Body of pancreas (tissue), 4 donors: ENCODE measurements at regions not wholly inside any gene's neighbourhood (a gene's known extent, or its start where the extent isn't known, plus 50 kb on each side); places are given as distances from the start of the nearest gene placed in this dataset.

ENCODE experiments used
- ATAC-seq: fragments of 150-250 bp; one replicate; pipeline ENCODE4 v1.9.1; 2016
- DNase-seq, 4 donors: peaks; one replicate each; pipeline ENCODE4 v3.0.0-alpha.2; 2019
- H3K27ac ChIP-seq, 4 donors: fragments of 200-600 bp; sonication (generic); 1 replicate in 3 of 4; 2 replicates in 1 of 4; pipeline versions ENCODE4 v1.5.1 to v1.6.1; 2016 to 2019; ENCODE audit warnings: mild to moderate bottlenecking in 1 of 4, mixed read lengths in 1 of 4, moderate library complexity in 1 of 4
- H3K27me3 ChIP-seq, 2 donors: fragments of 200-600 bp; sonication (generic); one replicate each; pipeline ENCODE4 v1.6.0; 2016; ENCODE audit warnings: mild to moderate bottlenecking in 1 of 2
- H3K36me3 ChIP-seq, 2 donors: fragments of 200-600 bp; sonication (generic); replicated peaks in 1 of 2; 2 replicates each; pipeline ENCODE4 v1.5.1; 2016; ENCODE audit warnings: low read depth in 2 of 2; ENCODE audit not compliant: insufficient read depth in 1 of 2
- H3K4me1 ChIP-seq: fragments of 200-600 bp; sonication (generic); one replicate; pipeline ENCODE4 v1.6.0; 2016
- H3K4me3 ChIP-seq, 2 donors: fragments of 200-600 bp; sonication (generic); 1 replicate in 1 of 2; 2 replicates in 1 of 2; pipeline ENCODE4 v1.5.1; 2016 to 2019
- H3K9me3 ChIP-seq, 3 donors: fragments of 200-600 bp; sonication (generic); 1 replicate in 2 of 3; 2 replicates in 1 of 3; pipeline ENCODE4 v1.5.1; 2016
- CTCF ChIP-seq, 7 experiments: fragments of 450-650 bp in 4 of 7; fragments of 200-600 bp in 3 of 7; sonication (generic) in 3 of 7; IDR thresholded peaks; one replicate each; pipeline ENCODE4 v1.5.1; 2016 to 2019; ENCODE audit warnings: antibody characterized with exemption in 7 of 7
- POLR2A ChIP-seq, 3 donors: fragments of 450-650 bp; IDR thresholded peaks; one replicate each; pipeline ENCODE4 v1.6.1; 2016; ENCODE audit warnings: antibody characterized with exemption in 3 of 3, mild to moderate bottlenecking in 2 of 3
- WGBS, 2 donors: methylation state at CpG; one replicate each; pipeline ENCODE4 v1.1.5; 2017; 5-methylcytosine and 5-hydroxymethylcytosine counted together
- intact Hi-C: fragments of 100-400 bp; cut with DNase I; formaldehyde crosslinking; loops from one replicate; pipeline ENCODE4 v1.15.1; 2023

DNA sequence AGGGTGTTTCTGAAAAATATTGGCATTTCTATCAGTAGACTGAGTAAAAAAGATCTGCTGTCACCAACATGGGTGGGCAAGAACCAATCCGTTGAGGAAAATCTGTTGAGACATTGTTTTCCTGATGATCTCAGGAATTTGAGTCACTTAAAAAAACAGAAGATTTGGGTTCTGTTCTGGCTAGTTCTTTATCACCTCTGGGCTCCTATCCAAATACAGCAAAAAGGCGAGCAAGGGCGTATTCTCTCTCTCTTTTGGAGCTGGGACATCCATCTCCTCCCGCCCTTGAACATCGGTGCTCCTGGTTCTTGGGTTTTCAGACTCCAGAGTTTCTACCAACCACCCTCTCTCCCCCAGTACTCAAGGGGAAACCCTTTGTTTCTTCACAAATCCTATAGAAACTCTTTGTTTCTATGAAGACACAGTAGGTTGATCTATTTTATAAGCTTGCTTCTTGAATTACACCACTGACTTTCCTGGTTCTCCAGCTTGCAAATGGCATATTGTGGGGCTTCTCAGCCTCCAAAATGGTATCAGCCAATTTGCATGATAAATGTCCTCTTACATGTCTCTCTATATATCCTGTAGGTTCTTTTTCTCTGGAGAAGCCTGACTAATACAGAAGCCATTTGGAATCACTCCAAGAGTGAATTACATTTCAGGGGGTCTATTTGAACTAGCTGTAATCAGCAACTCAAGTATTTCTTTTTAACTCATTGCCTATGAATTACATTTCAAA, 263.9 kb upstream of the TMTC1 start:
- no peak for ATAC-seq
- DNase-seq, result no peak
- intact Hi-C loops, result no loop called here
- no peaks in the 10 kb centered on the region for H3K27me3 ChIP-seq
- TF ChIP-seq CTCF (IDR thresholded peaks at IDR 0.05) (no peak), POLR2A (IDR thresholded peaks at IDR 0.05) (no peak)
- 60 to 63% methylated on average over 5 of the region's 5 CpGs for WGBS, 2 donors
- no peak overlapping the region for H3K27ac ChIP-seq
- no peaks in the 10 kb centered on the region for H3K9me3 ChIP-seq
- no peaks in the 10 kb centered on the region for H3K36me3 ChIP-seq
- no peaks in the 10 kb centered on the region for H3K4me1 ChIP-seq
- no peak overlapping the region for H3K4me3 ChIP-seq

DNA sequence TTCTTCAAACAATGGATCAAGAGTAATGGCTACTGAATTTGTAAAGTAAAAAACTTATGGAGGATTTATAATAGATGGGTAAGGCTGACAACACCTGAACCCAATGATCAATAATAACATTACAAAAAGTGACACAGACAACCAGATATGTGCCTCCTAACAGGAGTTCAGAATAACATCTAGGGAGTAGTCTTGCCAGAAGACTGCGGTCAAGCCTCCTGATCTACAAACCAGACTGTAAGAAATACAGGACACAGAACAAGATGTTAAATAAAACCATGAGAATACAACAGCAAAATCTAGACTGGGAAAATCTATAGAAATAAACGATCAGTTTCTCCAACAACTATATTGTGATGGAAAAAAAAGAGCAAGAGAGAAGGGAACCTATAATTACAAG, 262.6 kb upstream of the TMTC1 start:
- H3K4me3 ChIP-seq, result no peak overlapping the region
- H3K36me3 ChIP-seq, result no peaks in the 10 kb centered on the region
- no peaks in the 10 kb centered on the region for H3K4me1 ChIP-seq
- intact Hi-C loops, result no loop called here
- DNase-seq, result no peak
- no peaks in the 10 kb centered on the region for H3K9me3 ChIP-seq
- H3K27me3 ChIP-seq, result no peaks in the 10 kb centered on the region
- TF ChIP-seq CTCF (IDR thresholded peaks at IDR 0.05) (no peak), POLR2A (IDR thresholded peaks at IDR 0.05) (no peak)
- ATAC-seq, result no peak
- 54 to 55% methylated on average over 2 of the region's 2 CpGs for WGBS, 2 donors
- H3K27ac ChIP-seq, result no peak overlapping the region

DNA sequence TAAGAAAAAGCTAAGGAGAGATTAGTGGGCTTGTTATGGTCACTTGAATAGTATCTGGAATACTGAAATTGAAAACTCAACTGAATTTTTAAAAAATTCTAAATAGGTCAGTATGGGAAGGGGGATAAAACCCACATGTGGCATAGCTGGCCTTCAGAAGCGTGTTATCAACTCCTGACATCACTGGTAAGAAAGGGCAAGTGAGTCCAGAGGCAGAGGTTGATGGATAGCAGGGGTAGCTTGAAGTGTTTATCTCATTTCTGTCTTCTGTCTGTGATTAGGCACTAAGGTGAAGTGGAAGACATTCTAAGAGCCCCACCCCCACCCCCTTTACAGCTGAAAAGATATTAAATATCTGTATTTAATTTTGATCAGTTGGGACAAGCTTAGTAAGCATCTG, 261.4 kb upstream of the TMTC1 start:
- no peak overlapping the region for H3K4me3 ChIP-seq
- no peak for ATAC-seq
- WGBS, 2 donors, result 31 to 40% methylated on average over 1 of the region's 1 CpG

GRCh38 chr12:30044206-30044605, 260.5 kb upstream of the TMTC1 start:
- Histone ChIP-seq H3K27ac (no peak overlapping the region), H3K4me1 (no peaks in the 10 kb centered on the region), H3K4me3 (no peak overlapping the region), H3K9me3 (no peaks in the 10 kb centered on the region), H3K36me3 (no peaks in the 10 kb centered on the region), H3K27me3 (no peaks in the 10 kb centered on the region)
- ATAC-seq (no peak), DNase-seq (no peak)
- intact Hi-C loops, result no loop called here
- no peak for TF ChIP-seq POLR2A (IDR thresholded peaks at IDR 0.05)
- no peak for TF ChIP-seq CTCF (IDR thresholded peaks at IDR 0.05)
- 65 to 66% methylated on average over 4 of the region's 4 CpGs for WGBS, 2 donors

More for the DNA sequence above, 261.4 kb upstream of the TMTC1 start:
- Histone ChIP-seq H3K27me3 (no peaks in the 10 kb centered on the region), H3K4me1 (no peaks in the 10 kb centered on the region), H3K36me3 (no peaks in the 10 kb centered on the region), H3K9me3 (no peaks in the 10 kb centered on the region), H3K27ac (no peak overlapping the region)
- intact Hi-C loops, result no loop called here
- TF ChIP-seq POLR2A (IDR thresholded peaks at IDR 0.05), result no peak
- no peak for DNase-seq

DNA sequence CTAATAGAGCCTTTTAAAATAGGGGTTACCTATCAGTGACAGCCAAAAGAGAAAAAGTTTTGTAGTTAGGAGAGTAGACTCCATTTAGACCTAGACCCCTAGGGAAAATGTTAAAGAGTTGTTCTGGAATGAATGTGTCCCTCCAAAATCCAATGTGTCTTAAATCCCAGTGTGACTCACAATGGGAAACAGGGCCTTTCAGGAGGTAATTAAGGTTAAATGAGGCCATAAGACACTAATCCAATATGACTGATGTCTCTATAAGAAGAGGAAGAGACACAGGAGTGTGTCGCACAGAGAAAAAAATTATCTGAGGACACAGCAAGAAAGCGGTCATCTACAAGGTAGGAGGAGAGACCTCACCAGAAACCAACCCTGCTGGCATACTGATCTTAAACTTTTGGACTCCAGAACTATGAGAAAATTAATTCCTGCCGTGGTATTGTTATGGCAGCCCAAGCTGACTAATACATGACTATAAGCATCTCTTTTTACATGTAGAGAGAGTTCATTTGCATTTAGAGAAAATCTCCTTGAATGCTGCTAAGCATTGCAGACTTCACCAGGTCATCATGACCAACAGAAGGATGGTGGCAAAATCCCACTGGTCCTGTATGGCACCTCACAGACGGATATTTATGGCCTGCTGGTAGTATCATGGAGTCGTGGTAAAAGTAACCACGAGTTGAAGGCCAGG, 259.6 kb upstream of the TMTC1 start:
- Histone ChIP-seq H3K4me3 (no peak overlapping the region), H3K9me3 (no peaks in the 10 kb centered on the region), H3K27me3 (no peaks in the 10 kb centered on the region), H3K27ac (no peak overlapping the region), H3K4me1 (no peaks in the 10 kb centered on the region), H3K36me3 (no peaks in the 10 kb centered on the region)
- no peak for DNase-seq
- WGBS, 2 donors, result 68 to 70% methylated on average over 6 of the region's 6 CpGs
- TF ChIP-seq CTCF (IDR thresholded peaks at IDR 0.05) (no peak), POLR2A (IDR thresholded peaks at IDR 0.05) (no peak)
- ATAC-seq, result no peak
- intact Hi-C loops, result no loop called here
